ENCODE measurements at regions not wholly inside any gene's neighbourhood (a gene's known extent, or its start where the extent isn't known, plus 50 kb on each side); places are given as distances from the start of the nearest gene placed in this dataset.

DNA sequence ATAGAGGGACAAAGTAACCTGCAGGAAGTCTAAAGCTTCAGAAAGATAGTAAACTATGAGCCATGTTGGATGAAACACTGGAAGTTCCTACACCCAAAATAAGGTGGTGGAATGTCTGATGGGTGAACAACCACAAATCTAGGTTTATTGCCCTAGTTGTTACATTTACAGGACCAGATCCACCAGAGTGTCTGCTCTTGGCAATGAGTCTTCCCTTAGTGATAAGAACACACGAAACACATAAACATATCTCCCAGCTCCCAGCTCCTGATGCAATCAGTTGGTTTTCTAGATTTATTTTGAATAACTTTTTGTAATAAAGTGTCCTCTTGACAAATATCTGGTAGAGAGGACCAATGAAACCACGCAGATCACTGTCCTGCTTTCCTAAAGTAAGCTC lies 329.7 kb upstream of the WWC1 start:
- no peaks in the 10 kb centered on the region for H4K20me1 ChIP-seq (ENCODE audit: insufficient read depth)
- H3F3A ChIP-seq (ENCODE audit: insufficient read depth, low read length, poor library complexity, severe bottlenecking) = no peaks in the 10 kb centered on the region
- no peak overlapping the region for H3K4me3 ChIP-seq (ENCODE audit: low read length)
- H3K27ac ChIP-seq (ENCODE audit: low read length) = no peak overlapping the region
- H3K79me2 ChIP-seq (replicated peaks; ENCODE audit: insufficient read depth, low read length) = no peaks in the 10 kb centered on the region
- no peaks in the 10 kb centered on the region for H3K9me3 ChIP-seq (ENCODE audit: low read length)
- no peaks in the 10 kb centered on the region for H3K36me3 ChIP-seq (ENCODE audit: insufficient read depth, low read length)
- H3K27me3 ChIP-seq (ENCODE audit: insufficient read depth, low read depth, low read length) = no peaks in the 10 kb centered on the region
- H3K4me2 ChIP-seq (ENCODE audit: low read length) = no peak overlapping the region
- TF ChIP-seq EZH2 (IDR thresholded peaks at IDR 0.05; ENCODE audit: borderline replicate concordance, insufficient read depth, low read length, poor library complexity, severe bottlenecking) = no peak
- no peak for TF ChIP-seq TAF1 (IDR thresholded peaks at IDR 0.05; ENCODE audit: low read depth)
- no peak for TF ChIP-seq RAD21 (conservative IDR thresholded peaks at IDR 0.05)
- H3K9ac ChIP-seq (ENCODE audit: low read length) = no peak overlapping the region
- no peaks in the 10 kb centered on the region for H3K9me2 ChIP-seq (ENCODE audit: insufficient read depth, low read length)
- no peak overlapping the region for H2AFZ ChIP-seq (ENCODE audit: low read depth, low read length)

DNA sequence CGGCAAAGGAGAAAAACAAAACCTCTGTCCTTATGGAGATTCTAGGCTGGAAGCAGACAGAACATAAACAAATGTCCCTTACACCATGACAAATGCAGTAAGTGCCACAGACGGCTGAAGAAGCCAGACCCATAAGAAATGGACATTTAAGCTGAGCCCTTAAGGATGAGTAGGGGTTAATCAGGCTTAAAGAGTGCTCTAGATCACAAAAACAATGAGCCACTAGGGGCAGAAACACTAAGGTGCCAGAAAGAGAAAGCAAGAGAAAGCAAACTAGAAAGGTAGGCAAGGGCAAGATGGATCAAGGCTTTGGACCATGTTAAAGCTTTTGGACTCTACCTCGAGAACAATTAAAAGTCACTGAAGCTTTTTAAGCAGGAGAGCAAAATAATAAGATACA lies 326.9 kb upstream of the WWC1 start:
- Histone ChIP-seq H3K27me3 (ENCODE audit: insufficient read depth, low read depth, low read length) (no peaks in the 10 kb centered on the region), H3K9ac (ENCODE audit: low read length) (no peak overlapping the region), H3K27ac (ENCODE audit: low read length) (no peak overlapping the region), H3K4me2 (ENCODE audit: low read length) (no peak overlapping the region), H3K9me3 (ENCODE audit: low read length) (no peaks in the 10 kb centered on the region), H2AFZ (ENCODE audit: low read depth, low read length) (no peak overlapping the region), H3K9me2 (ENCODE audit: insufficient read depth, low read length) (no peaks in the 10 kb centered on the region), H4K20me1 (ENCODE audit: insufficient read depth) (no peaks in the 10 kb centered on the region), H3F3A (ENCODE audit: insufficient read depth, low read length, poor library complexity, severe bottlenecking) (no peaks in the 10 kb centered on the region), H3K79me2 (replicated peaks; ENCODE audit: insufficient read depth, low read length) (no peaks in the 10 kb centered on the region), H3K4me3 (ENCODE audit: low read length) (no peak overlapping the region), H3K36me3 (ENCODE audit: insufficient read depth, low read length) (no peaks in the 10 kb centered on the region)
- TF ChIP-seq SMC3 (conservative IDR thresholded peaks at IDR 0.05; ENCODE audit: poor library complexity) (no peak), MXI1 (conservative IDR thresholded peaks at IDR 0.05; ENCODE audit: poor library complexity, severe bottlenecking) (no peak), EP300 (conservative IDR thresholded peaks at IDR 0.05; ENCODE audit: poor library complexity, severe bottlenecking) (no peak)
- TF ChIP-seq, protein P1, sequence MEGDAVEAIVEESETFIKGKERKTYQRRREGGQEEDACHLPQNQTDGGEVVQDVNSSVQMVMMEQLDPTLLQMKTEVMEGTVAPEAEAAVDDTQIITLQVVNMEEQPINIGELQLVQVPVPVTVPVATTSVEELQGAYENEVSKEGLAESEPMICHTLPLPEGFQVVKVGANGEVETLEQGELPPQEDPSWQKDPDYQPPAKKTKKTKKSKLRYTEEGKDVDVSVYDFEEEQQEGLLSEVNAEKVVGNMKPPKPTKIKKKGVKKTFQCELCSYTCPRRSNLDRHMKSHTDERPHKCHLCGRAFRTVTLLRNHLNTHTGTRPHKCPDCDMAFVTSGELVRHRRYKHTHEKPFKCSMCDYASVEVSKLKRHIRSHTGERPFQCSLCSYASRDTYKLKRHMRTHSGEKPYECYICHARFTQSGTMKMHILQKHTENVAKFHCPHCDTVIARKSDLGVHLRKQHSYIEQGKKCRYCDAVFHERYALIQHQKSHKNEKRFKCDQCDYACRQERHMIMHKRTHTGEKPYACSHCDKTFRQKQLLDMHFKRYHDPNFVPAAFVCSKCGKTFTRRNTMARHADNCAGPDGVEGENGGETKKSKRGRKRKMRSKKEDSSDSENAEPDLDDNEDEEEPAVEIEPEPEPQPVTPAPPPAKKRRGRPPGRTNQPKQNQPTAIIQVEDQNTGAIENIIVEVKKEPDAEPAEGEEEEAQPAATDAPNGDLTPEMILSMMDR (IDR thresholded peaks at IDR 0.05; ENCODE audit: poor library complexity, severe bottlenecking) = no peak

DNA sequence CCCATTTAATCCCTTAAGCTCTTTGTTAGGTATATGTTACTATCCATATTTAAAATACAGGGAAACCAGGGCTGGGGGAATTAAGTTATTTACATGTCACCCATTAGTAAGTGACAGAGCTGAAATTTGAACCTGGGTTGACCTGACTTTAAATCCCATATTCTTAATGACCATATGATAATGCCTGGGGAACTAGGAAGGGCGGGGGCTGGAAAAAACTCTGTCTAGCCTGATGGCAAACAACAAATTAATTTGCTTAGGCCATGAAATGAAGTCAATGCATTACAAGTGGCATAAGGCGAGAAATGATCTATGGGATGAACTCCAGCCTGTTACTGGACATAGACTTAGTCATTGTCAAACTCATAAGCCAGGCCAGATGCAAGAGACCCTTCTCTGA lies 325.7 kb upstream of the WWC1 start:
- TF ChIP-seq, protein P2, sequence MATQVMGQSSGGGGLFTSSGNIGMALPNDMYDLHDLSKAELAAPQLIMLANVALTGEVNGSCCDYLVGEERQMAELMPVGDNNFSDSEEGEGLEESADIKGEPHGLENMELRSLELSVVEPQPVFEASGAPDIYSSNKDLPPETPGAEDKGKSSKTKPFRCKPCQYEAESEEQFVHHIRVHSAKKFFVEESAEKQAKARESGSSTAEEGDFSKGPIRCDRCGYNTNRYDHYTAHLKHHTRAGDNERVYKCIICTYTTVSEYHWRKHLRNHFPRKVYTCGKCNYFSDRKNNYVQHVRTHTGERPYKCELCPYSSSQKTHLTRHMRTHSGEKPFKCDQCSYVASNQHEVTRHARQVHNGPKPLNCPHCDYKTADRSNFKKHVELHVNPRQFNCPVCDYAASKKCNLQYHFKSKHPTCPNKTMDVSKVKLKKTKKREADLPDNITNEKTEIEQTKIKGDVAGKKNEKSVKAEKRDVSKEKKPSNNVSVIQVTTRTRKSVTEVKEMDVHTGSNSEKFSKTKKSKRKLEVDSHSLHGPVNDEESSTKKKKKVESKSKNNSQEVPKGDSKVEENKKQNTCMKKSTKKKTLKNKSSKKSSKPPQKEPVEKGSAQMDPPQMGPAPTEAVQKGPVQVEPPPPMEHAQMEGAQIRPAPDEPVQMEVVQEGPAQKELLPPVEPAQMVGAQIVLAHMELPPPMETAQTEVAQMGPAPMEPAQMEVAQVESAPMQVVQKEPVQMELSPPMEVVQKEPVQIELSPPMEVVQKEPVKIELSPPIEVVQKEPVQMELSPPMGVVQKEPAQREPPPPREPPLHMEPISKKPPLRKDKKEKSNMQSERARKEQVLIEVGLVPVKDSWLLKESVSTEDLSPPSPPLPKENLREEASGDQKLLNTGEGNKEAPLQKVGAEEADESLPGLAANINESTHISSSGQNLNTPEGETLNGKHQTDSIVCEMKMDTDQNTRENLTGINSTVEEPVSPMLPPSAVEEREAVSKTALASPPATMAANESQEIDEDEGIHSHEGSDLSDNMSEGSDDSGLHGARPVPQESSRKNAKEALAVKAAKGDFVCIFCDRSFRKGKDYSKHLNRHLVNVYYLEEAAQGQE (IDR thresholded peaks at IDR 0.05; ENCODE audit: borderline replicate concordance) = no peak
- TF ChIP-seq MXI1 (conservative IDR thresholded peaks at IDR 0.05; ENCODE audit: poor library complexity, severe bottlenecking) (no peak), EZH2 (IDR thresholded peaks at IDR 0.05; ENCODE audit: borderline replicate concordance, insufficient read depth, low read length, poor library complexity, severe bottlenecking) (no peak), TAF1 (IDR thresholded peaks at IDR 0.05; ENCODE audit: low read depth) (no peak), POLR2AphosphoS5 (IDR thresholded peaks at IDR 0.05) (no peak), SMC3 (conservative IDR thresholded peaks at IDR 0.05; ENCODE audit: poor library complexity) (no peak), EP300 (conservative IDR thresholded peaks at IDR 0.05; ENCODE audit: poor library complexity, severe bottlenecking) (no peak), RAD21 (conservative IDR thresholded peaks at IDR 0.05) (no peak)
- TF ChIP-seq, protein P1 (IDR thresholded peaks at IDR 0.05; ENCODE audit: poor library complexity, severe bottlenecking) = no peak
- H3K4me2 ChIP-seq (ENCODE audit: low read length) = no peak overlapping the region

More for the DNA sequence above, 325.7 kb upstream of the WWC1 start:
- H3K79me2 ChIP-seq (replicated peaks; ENCODE audit: insufficient read depth, low read length) = no peaks in the 10 kb centered on the region
- H4K20me1 ChIP-seq (ENCODE audit: insufficient read depth) = no peaks in the 10 kb centered on the region
- no peak overlapping the region for H3K4me3 ChIP-seq (ENCODE audit: low read length)
- no peak overlapping the region for H3K27ac ChIP-seq (ENCODE audit: low read length)
- no peaks in the 10 kb centered on the region for H3F3A ChIP-seq (ENCODE audit: insufficient read depth, low read length, poor library complexity, severe bottlenecking)
- H2AFZ ChIP-seq (ENCODE audit: low read depth, low read length) = no peak overlapping the region
- H3K9me3 ChIP-seq (ENCODE audit: low read length) = no peaks in the 10 kb centered on the region
- H3K36me3 ChIP-seq (ENCODE audit: insufficient read depth, low read length) = no peaks in the 10 kb centered on the region
- no peaks in the 10 kb centered on the region for H3K27me3 ChIP-seq (ENCODE audit: insufficient read depth, low read depth, low read length)
- no peak overlapping the region for H3K9ac ChIP-seq (ENCODE audit: low read length)
- no peaks in the 10 kb centered on the region for H3K9me2 ChIP-seq (ENCODE audit: insufficient read depth, low read length)
